ENCODE measurements at regions not wholly inside any gene's neighbourhood (a gene's known extent, or its start where the extent isn't known, plus 50 kb on each side); places are given as distances from the start of the nearest gene placed in this dataset.

DNA sequence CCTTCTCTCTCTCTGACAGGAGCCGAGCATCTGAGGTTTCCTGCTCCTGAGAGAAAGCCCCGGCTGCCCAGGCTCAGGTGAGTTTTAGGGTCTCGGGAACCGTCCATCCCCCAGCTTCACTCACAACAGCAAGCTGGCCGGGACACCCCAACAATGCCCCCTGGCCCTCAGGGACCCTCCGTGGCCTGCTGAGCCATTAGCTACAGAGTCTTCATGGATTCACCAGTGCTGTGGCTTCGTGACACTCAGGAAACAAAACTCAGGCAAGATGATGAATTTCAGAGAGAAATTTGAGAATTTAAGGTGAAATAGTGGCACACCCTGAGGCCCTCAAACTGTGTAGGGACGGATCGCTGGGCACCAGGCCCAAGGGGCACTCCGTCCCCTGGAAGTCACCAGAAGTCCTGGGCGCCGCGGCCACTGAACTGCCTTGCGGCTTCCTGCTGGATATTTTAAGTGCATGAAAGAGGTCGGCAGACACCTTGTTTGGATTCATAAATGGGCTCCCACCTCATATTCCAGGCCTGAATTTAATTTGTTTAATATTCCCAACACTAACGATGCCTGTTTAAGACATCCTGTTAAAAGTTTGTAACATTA is 368.3 kb upstream of the SALL3 start:
- intact Hi-C loops (cut with DNase I), result no loop called here
- no peak for ATAC-seq
- WGBS, 4 donors, result 85 to 87% (median 86%) methylated on average over 15 to 16 of the region's 16 CpGs

DNA sequence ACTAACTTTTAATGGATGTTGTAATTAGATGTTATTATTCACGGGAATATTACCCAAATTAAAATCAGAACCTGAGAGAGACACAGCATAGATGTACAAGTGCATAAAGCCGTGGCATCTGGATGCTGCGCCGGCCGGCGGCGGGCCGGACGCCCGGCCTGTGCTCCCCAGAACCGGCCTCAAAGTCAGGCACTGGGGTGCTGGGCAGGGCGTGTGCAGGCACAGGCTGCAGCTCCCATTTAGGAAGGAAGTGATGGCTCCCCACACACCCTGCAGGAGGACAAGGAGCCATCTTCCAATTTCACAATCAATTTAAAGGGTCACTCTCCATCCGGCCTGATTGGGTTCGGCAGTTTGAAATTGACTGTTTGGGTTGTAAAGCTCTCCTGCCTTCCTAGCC is 367.7 kb upstream of the SALL3 start:
- TF ChIP-seq POLR2A (IDR thresholded peaks at IDR 0.05), result no peak
- TF ChIP-seq, protein P1, sequence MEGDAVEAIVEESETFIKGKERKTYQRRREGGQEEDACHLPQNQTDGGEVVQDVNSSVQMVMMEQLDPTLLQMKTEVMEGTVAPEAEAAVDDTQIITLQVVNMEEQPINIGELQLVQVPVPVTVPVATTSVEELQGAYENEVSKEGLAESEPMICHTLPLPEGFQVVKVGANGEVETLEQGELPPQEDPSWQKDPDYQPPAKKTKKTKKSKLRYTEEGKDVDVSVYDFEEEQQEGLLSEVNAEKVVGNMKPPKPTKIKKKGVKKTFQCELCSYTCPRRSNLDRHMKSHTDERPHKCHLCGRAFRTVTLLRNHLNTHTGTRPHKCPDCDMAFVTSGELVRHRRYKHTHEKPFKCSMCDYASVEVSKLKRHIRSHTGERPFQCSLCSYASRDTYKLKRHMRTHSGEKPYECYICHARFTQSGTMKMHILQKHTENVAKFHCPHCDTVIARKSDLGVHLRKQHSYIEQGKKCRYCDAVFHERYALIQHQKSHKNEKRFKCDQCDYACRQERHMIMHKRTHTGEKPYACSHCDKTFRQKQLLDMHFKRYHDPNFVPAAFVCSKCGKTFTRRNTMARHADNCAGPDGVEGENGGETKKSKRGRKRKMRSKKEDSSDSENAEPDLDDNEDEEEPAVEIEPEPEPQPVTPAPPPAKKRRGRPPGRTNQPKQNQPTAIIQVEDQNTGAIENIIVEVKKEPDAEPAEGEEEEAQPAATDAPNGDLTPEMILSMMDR (IDR thresholded peaks at IDR 0.05), result no peak
- H3K36me3 ChIP-seq, result no peaks in the 10 kb centered on the region
- H3K27ac ChIP-seq, result no peak overlapping the region
- no peak for DNase-seq
- WGBS, 4 donors, result 81 to 94% (median 83%) methylated on average over 14 of the region's 14 CpGs
- H3K27me3 ChIP-seq, result peaks cover 0 to 4% (median 0%) of the 10 kb centered on the region in 9 donors
- ATAC-seq, result no peak
- peaks cover 0 to 13% (median 3%) of the 10 kb centered on the region in 12 donors for H3K9me3 ChIP-seq
- intact Hi-C loops (cut with DNase I), result no loop called here
- H3K4me1 ChIP-seq, result no peaks in the 10 kb centered on the region
- no peak overlapping the region for H3K4me3 ChIP-seq

More for the DNA sequence above, 368.3 kb upstream of the SALL3 start:
- no peak for DNase-seq
- Histone ChIP-seq H3K4me3 (no peak overlapping the region), H3K36me3 (no peaks in the 10 kb centered on the region), H3K27me3 (peaks cover 0 to 4% (median 0%) of the 10 kb centered on the region in 9 donors), H3K27ac (no peak overlapping the region), H3K9me3 (peaks cover 0 to 8% (median under 1%) of the 10 kb centered on the region in 12 donors), H3K4me1 (no peaks in the 10 kb centered on the region)
- TF ChIP-seq POLR2A (IDR thresholded peaks at IDR 0.05), result no peak
- TF ChIP-seq, protein P1 (IDR thresholded peaks at IDR 0.05), result no peak

DNA sequence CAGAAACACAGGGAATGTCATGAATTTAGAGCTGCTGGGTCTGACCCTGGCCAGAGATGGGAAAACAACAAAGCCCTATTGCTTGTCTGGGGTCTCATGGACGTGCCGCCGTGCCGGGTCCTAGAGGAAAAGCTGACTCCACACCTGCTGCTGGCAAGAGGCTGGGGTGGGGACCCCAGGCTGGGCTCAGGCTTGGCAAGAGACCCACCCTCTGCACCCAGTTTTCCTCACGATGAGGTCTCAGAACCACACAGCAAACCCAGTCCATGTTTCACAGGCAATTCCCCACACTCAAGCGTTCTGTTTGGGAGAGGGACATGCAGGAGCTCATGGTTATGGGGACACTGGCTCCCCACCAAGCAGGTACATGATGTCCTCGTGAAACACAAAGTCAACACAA is 367.3 kb upstream of the SALL3 start:
- ATAC-seq (no peak), DNase-seq (no peak)
- WGBS, 4 donors, result 74 to 83% (median 80%) methylated on average over 7 of the region's 7 CpGs
- Histone ChIP-seq H3K4me1 (no peaks in the 10 kb centered on the region), H3K4me3 (no peak overlapping the region), H3K9me3 (peaks cover 0 to 18% (median 4%) of the 10 kb centered on the region in 12 donors), H3K36me3 (no peaks in the 10 kb centered on the region), H3K27me3 (peaks cover 0 to 1% (median 0%) of the 10 kb centered on the region in 9 donors), H3K27ac (no peak overlapping the region)
- intact Hi-C loops (cut with DNase I), result no loop called here
- no peak for TF ChIP-seq POLR2A (IDR thresholded peaks at IDR 0.05)
- TF ChIP-seq, protein P1 (IDR thresholded peaks at IDR 0.05), result no peak

DNA sequence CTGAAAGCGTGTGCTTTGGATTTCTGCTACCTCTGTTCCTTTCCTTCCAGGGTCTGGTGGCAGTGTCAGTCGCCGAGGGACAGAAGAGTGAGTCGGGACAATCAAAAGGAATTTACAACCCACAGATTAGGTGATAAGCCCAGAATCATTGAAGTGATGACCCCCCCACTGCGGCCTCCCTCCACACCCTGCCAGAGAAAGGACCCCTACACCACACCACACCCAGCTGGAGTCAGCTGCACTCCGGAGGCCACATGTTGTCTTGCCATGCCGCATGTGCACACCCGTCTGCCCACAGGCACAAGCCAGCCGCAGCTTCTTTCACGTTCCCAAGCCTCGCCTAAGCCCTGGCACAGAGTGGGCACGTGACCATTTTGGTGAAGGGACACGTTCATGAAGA is 366.8 kb upstream of the SALL3 start:
- 79 to 91% (median 84%) methylated on average over 13 of the region's 13 CpGs for WGBS, 4 donors
- no peak for DNase-seq
- Histone ChIP-seq H3K27me3 (no peaks in the 10 kb centered on the region), H3K36me3 (no peaks in the 10 kb centered on the region), H3K9me3 (peaks cover 0 to 19% (median 4%) of the 10 kb centered on the region in 12 donors), H3K4me3 (no peak overlapping the region), H3K27ac (no peak overlapping the region), H3K4me1 (no peaks in the 10 kb centered on the region)
- intact Hi-C loops (cut with DNase I), result no loop called here
- no peak for ATAC-seq
- TF ChIP-seq, protein P1 (IDR thresholded peaks at IDR 0.05), result no peak
- no peak for TF ChIP-seq POLR2A (IDR thresholded peaks at IDR 0.05)

Data from heart left ventricle (tissue), 16 donors.